ENCODE measurements at regions not wholly inside any gene's neighbourhood (a gene's known extent, or its start where the extent isn't known, plus 50 kb on each side); places are given as distances from the start of the nearest gene placed in this dataset.

GRCh38 chr3:5047764-5048419 lies 68.7 kb downstream of the BHLHE40 start:
- no peak for TF ChIP-seq CTCF (IDR thresholded peaks at IDR 0.05 in 4 of 5, conservative IDR thresholded peaks at IDR 0.05 in 1 of 5)
- no peak for TF ChIP-seq POLR2A (IDR thresholded peaks at IDR 0.05)

All from gastrocnemius medialis (tissue), 4 donors.